ENCODE measurements at regions not wholly inside any gene's neighbourhood (a gene's known extent, or its start where the extent isn't known, plus 50 kb on each side); places are given as distances from the start of the nearest gene placed in this dataset.
"Not testable (repeated sequence)": the region's sequence is repeated elsewhere in the genome, so short reads cannot be mapped to it uniquely, and the experiment has no call there.

- TF ChIP-seq CTCF (IDR thresholded peaks at IDR 0.05) (no peak), EP300 (IDR thresholded peaks at IDR 0.05) (no peak), POLR2AphosphoS5 (IDR thresholded peaks at IDR 0.05) (no peak), POLR2A (IDR thresholded peaks at IDR 0.05) (no peak)
- no peaks in the 10 kb centered on the region for H3K36me3 ChIP-seq
- no peaks in the 10 kb centered on the region for H3K4me1 ChIP-seq
- 22 to 33% (median 23%) methylated on average over 1 of the region's 1 CpG for WGBS, 5 donors
- intact Hi-C loops (cut with DNase I; ENCODE audit: low total_unique reads), result no loop called here
- no peak for DNase-seq
- H3K9me3 ChIP-seq, result peaks cover 0 to 11% (median 0%) of the 10 kb centered on the region in 4 donors
- no peak overlapping the region for H3K4me3 ChIP-seq
- H3K27me3 ChIP-seq, result no peaks in the 10 kb centered on the region
- no peak overlapping the region for H3K27ac ChIP-seq
Observed at GRCh38 chr1:111052246-111052645, 87.6 kb downstream of the DRAM2 start.

GRCh38 chr1:111048253-111048652, 84.5 kb upstream of the LRIF1 start:
- H3K27me3 ChIP-seq; H3K27ac ChIP-seq; DNase-seq; H3K36me3 ChIP-seq; H3K4me3 ChIP-seq; intact Hi-C loops (cut with DNase I; ENCODE audit: low total_unique reads): not testable (repeated sequence)
- Histone ChIP-seq H3K9me3 (peaks cover 0 to 11% (median 0%) of the 10 kb centered on the region in 4 donors), H3K4me1 (peaks cover 0 to 10% (median 3%) of the 10 kb centered on the region in 4 donors)
- 81 to 88% (median 86%) methylated on average over 1 of the region's 1 CpG for WGBS, 5 donors

- no peaks in the 10 kb centered on the region for H3K36me3 ChIP-seq
- TF ChIP-seq CTCF (IDR thresholded peaks at IDR 0.05) (no peak), POLR2AphosphoS5 (IDR thresholded peaks at IDR 0.05) (peak in 2 of 3 donors; percentile 22 to 63), POLR2A (IDR thresholded peaks at IDR 0.05) (no peak)
- WGBS, 5 donors, result 12 to 38% (median 24%) methylated on average over 2 of the region's 2 CpGs
- H3K9me3 ChIP-seq, result peaks cover 0 to 11% (median 0%) of the 10 kb centered on the region in 4 donors
- peak; percentile 73 to 76 for DNase-seq
- H3K27ac ChIP-seq, result peak overlapping the region; percentile 18 to 65 (median 35)
- peaks cover 0 to 10% (median 3%) of the 10 kb centered on the region in 4 donors for H3K4me1 ChIP-seq
- H3K4me3 ChIP-seq, result no peak overlapping the region
- H3K27me3 ChIP-seq, result no peaks in the 10 kb centered on the region
- intact Hi-C loops (cut with DNase I; ENCODE audit: low total_unique reads), result no loop called here
Observed at GRCh38 chr1:111045033-111045722, 81.5 kb upstream of the LRIF1 start.

GRCh38 chr1:111032295-111032897, 68.7 kb upstream of the LRIF1 start:
- intact Hi-C loops (cut with DNase I; ENCODE audit: low total_unique reads), result no loop called here
- Histone ChIP-seq H3K4me3 (no peak overlapping the region), H3K27ac (no peak overlapping the region), H3K36me3 (no peaks in the 10 kb centered on the region), H3K4me1 (no peaks in the 10 kb centered on the region), H3K27me3 (no peaks in the 10 kb centered on the region), H3K9me3 (peaks cover 0 to 9% (median 3%) of the 10 kb centered on the region in 4 donors)
- DNase-seq, result peak in 1 of 2 donors; percentile 37
- 25 to 32% (median 29%) methylated on average over 9 of the region's 9 CpGs for WGBS, 5 donors
- TF ChIP-seq CTCF (IDR thresholded peaks at IDR 0.05), result peak in 5 of 7 experiments; percentile 50 to 88 (median 76)
- TF ChIP-seq EP300 (IDR thresholded peaks at IDR 0.05), result no peak

- intact Hi-C loops (cut with DNase I; ENCODE audit: low total_unique reads), result no loop called here
- H3K4me1 ChIP-seq, result no peaks in the 10 kb centered on the region
- no peaks in the 10 kb centered on the region for H3K36me3 ChIP-seq
- H3K27me3 ChIP-seq, result no peaks in the 10 kb centered on the region
- H3K27ac ChIP-seq, result no peak overlapping the region
- WGBS, 5 donors, result 50 to 67% (median 57%) methylated on average over 1 of the region's 1 CpG
- TF ChIP-seq CTCF (IDR thresholded peaks at IDR 0.05), result peak in 5 of 7 experiments; percentile 47 to 68 (median 62)
- no peak for TF ChIP-seq EP300 (IDR thresholded peaks at IDR 0.05)
- TF ChIP-seq POLR2A (IDR thresholded peaks at IDR 0.05), result no peak
- peaks cover 0 to 5% (median 0%) of the 10 kb centered on the region in 4 donors for H3K9me3 ChIP-seq
- peak; percentile 58 to 65 for DNase-seq
- no peak overlapping the region for H3K4me3 ChIP-seq
Observed at GRCh38 chr1:111030590-111030989, 66.9 kb upstream of the LRIF1 start.

Data from stomach (tissue), 8 donors.